ENCODE measurements at regions not wholly inside any gene's neighbourhood (a gene's known extent, or its start where the extent isn't known, plus 50 kb on each side); places are given as distances from the start of the nearest gene placed in this dataset.

DNA sequence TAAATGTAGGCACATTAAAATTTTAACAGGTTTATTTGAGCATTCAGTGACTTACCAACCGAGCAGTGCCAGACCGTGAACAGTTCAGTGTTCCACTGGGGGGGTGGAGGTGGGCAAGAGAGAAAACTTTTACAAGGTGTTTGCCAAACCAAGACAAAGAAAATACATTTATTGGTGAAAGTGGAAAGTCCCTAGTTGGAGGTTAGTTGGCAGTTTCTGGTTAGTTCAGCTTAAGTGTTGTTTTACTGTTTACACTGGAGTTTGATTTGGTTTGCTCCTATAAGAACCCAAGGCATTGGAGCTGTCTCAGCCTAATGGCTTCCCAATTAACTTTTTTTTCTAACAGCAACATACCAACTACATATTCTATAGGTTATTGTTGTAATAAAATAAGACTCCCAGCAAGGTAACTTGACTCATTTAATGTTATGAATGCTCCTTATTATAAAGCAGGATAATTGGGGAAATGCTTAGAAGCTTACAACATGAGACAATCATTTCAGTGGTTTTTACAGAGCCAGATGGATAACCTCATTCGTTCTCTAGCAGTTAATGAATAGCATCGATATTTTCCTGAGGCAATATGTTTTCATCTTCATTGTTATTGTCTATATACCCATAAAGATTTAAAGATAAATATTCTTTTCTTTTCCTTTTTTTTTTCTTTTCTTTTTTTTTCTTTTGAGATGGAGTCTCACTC is 115.8 kb downstream of the ETNK1 start:
- no peak for DNase-seq

GRCh38 chr12:22743700-22744099 is 118.7 kb downstream of the ETNK1 start:
- DNase-seq = no peak

- no peak for DNase-seq
Observed at GRCh38 chr12:22744197-22744596, 119.2 kb downstream of the ETNK1 start.

GRCh38 chr12:22746720-22747119 is 121.7 kb downstream of the ETNK1 start:
- no peak for DNase-seq

DNA sequence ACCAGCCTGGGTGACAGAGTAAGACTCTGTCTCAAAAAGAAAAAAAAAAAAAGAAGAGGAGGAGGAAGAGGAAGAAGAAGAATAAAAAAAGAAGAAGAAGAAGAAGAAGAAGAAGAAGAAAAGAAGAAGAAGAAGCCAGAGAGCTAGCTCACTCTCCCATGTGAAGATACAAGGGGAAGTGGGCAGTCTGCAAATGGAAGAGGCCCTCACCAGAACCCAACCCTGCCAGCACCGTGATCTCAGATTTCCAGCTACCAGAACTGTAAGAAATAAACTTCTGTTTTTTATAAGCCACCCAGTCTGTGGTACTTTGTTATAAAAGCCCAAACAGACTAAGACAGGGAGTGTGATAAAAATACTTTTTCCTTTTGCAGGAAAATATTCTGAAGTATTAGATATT is 130.7 kb downstream of the ETNK1 start:
- DNase-seq = no peak

DNA sequence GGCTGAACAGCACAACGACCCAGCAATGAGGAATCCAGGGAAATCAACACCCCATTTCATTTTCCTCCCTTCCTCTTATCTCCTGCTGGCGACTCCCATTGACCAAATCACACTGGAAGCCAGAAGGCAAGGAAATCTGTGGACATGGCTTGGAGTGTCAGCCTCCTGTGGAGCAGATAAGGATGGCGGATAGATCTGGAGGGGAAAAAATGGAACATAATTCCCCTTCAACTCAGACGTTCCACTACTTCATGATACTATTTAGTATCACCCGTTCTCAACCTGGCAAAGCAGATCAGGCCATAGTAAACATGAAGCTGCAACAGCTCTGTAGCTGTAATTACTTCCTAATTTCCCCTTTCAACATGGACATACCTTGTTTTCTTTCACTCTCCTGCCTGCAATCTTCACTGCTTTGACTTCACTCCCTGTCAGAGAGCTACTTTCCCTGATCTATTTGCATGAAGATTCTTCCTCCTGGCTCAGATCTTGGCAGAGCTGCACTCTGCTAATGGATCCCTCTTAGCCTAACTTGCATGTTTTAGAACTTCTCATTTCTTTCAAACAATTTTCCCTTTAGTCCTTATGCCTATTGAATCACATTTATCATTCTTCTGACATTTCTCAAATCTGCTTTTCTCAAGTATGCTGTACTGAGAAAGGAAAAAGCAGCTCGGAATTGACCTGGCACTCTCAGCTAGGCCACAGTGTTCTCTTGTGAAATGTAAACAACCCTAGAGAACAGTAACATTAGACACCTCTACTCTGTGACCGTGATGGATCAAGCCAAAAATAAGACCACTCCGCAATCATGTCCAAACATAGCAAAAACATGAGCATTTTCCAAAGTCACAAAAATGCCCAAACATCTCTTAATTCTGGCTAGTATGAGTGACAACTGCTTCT is 135.1 kb downstream of the ETNK1 start:
- DNase-seq = no peak

GRCh38 chr12:22765421-22766130 is 140.6 kb downstream of the ETNK1 start:
- no peak for DNase-seq

DNA sequence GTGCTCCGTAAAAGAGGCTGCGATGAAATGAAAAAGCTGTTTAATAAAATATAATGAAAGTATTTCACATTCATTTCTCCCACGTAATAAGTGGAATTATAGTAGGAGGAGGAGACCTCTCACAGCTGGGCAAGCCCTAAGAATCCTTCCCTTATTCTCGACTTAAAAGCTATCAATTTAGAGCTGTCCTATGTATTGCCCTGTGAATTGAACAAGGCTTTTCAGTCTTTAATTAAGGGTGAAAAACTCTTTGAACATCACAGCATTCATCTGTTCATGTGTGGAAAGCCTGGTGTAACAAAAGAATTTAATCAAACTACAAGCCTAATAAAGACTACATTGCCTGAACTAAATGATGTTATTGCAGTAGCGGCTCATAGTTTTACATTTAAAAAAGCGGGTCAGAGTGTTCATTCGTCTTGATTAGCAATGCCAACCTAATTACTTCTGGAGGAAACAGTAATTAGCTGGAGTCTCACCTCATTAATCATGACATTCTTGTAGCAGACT is 142.0 kb downstream of the ETNK1 start:
- DNase-seq = no peak

DNA sequence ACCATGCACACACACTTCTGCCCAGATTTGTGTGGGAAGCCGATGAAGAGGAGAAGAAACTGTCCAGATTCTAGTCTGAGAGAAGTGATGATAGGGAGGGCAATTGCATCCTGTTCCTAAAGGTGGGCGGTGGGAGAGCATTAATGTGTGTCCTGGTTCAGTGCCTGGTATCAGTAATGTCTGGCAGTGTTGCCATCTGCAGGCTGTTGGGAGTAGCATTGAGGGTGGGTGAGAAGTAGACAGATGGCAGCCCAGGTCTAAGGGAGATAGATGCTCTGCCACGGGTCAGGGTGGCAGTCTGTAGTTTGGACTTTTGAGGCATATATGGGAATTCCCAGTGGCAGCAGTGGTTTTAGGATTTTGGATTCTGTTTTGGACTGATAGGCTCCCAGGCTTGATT is 156.4 kb downstream of the ETNK1 start:
- no peak for DNase-seq

GRCh38 chr12:22787557-22787956 is 162.6 kb downstream of the ETNK1 start:
- DNase-seq = no peak

DNA sequence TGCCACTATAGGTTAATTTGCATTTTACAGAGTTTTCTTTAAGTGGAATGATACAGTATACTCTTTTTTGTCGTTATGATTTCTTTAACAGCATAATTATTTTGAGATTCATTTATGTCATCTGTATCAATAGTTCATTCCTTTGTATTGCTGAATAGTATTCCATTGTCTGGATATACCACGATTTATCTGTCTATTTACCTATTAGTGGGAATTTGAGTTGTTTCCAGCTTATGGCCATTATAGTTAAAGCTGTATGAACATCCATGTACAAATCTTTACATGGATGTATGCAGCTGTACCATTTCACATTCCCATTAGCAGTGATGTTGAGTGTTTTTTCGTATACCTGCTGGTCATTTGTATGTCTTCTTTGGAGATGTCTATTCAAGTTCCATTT is 163.9 kb downstream of the ETNK1 start:
- DNase-seq = no peak

GRCh38 chr12:22792138-22792537 is 167.2 kb downstream of the ETNK1 start:
- no peak for DNase-seq

- DNase-seq = no peak
Observed at GRCh38 chr12:22794017-22794416, 169.0 kb downstream of the ETNK1 start.

DNA sequence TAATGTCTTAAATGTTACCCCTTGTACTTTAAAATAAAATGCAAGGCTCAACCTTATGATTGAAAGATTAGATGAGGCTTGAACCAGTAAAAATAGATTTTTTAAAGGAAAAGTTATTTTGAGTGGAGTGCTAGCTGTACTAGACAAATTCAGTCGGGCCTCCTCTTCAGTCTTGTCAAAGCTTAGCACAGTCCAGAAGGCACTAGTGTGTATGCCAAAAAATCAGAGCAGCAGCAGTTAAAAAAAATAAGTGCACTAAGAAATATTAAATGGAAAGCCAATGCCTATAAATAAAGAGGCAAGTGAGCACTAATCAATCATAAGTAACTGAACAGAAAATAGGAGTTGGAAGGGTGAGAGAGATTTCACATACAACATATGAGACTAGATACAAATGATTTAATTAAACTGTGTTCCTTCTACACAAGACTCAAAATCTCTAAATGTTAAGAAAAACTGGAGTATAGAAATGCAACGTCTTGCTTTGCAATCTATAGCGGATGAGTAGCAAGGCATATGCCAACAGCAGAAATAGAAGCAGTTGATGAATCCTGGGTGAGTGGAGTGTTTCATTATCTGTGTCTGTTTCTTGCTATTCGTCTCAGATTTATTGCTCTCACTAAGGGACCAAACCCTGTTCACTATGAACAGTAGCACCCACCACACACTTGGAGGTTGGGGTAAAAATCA is 172.1 kb downstream of the ETNK1 start:
- no peak for DNase-seq

GRCh38 chr12:22797701-22798100 is 172.7 kb downstream of the ETNK1 start:
- DNase-seq = no peak

DNA sequence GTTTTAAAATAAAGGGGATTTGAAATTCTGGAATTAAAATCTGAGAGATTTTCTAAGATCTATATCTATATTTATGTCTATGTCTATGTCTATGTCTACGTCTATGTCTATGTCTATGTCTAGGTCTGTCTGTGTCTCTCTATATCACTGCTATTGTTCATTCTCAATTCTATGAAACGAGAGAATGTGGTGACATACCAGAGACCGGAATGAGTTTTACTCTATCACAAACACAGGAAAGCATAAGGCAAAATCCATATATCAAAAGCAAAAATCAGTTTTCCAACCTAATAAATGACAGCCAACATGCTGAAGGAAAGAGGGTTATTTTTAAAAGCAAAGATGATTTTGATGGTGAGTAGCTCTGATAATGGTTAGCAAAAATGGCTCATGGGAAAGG is 173.1 kb downstream of the ETNK1 start:
- DNase-seq = no peak

DNA sequence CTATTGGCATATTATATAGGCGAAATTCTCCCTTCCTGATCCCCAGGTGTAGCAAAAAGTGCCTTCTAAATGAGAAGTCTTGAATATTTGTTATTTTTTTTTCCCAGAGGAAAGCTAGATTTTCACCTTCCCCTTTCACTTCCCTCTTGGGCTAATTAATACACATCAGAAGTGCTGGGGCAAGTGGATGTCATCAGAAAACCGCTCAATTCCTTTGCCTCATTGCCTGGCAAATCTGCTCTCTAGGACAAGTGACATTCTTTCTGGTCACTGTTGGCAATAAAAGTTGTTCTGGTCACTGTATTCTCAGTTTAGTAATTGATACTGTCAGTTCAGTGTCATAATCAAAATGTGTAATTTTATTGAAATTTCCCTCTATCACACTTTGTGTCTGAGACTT is 174.5 kb downstream of the ETNK1 start:
- DNase-seq = no peak

- DNase-seq = no peak
Observed at GRCh38 chr12:22800332-22800731, 175.4 kb downstream of the ETNK1 start.

- DNase-seq = no peak
Observed at GRCh38 chr12:22802883-22803630, 178.1 kb downstream of the ETNK1 start.

- no peak for DNase-seq
Observed at GRCh38 chr12:22803725-22804124, 178.8 kb downstream of the ETNK1 start.

- no peak for DNase-seq
Observed at GRCh38 chr12:22808860-22809259, 183.9 kb downstream of the ETNK1 start.

- DNase-seq = no peak
Observed at GRCh38 chr12:22810036-22810435, 185.1 kb downstream of the ETNK1 start.

All from NCI-H146 (cell line).